ENCODE measurements at regions not wholly inside any gene's neighbourhood (a gene's known extent, or its start where the extent isn't known, plus 50 kb on each side); places are given as distances from the start of the nearest gene placed in this dataset.

DNA sequence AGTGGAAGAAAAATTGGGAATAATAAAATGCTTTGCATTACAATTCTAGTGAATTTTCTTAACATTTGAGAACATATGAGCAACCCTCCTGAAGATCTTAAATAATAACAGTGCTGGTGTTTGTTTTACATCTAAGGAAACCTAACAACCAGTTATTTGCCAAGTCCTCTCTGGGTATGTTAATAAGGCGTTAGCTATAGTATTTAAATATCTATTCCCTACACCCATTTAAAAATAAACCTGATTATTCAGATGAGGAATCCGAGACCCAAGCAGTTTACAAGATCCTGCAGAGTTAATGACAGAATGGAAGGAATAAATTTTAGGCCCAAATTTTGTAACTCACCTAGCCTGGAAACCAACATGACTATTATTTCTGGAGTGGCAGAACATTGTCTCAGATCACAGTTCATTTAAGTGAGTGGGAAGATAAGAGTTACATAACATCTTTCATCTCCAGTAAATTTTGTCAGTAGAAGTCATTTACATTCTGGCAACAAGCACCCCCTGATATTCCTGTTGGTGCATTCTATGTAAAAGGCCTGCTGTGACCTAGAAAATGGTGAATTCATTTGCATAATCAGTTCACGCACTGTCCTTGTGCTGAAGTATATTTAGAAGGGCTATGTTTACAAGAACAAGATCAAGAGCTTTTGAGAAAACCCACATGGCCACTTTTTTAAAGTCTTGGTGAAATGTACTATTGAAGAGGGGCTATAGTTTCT, 148.2 kb downstream of the COX7C start:
- no peak for DNase-seq
- WGBS, 2 donors = 48 to 58% methylated on average over 3 of the region's 3 CpGs
- H3K4me1 ChIP-seq = no peaks in the 10 kb centered on the region
- H3K36me3 ChIP-seq = no peaks in the 10 kb centered on the region
- no peaks in the 10 kb centered on the region for H3K9me3 ChIP-seq
- H3K27ac ChIP-seq = no peak overlapping the region
- H3K27me3 ChIP-seq = no peaks in the 10 kb centered on the region
- TF ChIP-seq POLR2A (IDR thresholded peaks at IDR 0.05) = no peak
- TF ChIP-seq, protein P1, sequence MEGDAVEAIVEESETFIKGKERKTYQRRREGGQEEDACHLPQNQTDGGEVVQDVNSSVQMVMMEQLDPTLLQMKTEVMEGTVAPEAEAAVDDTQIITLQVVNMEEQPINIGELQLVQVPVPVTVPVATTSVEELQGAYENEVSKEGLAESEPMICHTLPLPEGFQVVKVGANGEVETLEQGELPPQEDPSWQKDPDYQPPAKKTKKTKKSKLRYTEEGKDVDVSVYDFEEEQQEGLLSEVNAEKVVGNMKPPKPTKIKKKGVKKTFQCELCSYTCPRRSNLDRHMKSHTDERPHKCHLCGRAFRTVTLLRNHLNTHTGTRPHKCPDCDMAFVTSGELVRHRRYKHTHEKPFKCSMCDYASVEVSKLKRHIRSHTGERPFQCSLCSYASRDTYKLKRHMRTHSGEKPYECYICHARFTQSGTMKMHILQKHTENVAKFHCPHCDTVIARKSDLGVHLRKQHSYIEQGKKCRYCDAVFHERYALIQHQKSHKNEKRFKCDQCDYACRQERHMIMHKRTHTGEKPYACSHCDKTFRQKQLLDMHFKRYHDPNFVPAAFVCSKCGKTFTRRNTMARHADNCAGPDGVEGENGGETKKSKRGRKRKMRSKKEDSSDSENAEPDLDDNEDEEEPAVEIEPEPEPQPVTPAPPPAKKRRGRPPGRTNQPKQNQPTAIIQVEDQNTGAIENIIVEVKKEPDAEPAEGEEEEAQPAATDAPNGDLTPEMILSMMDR (IDR thresholded peaks at IDR 0.05) = no peak
- no peak overlapping the region for H3K4me3 ChIP-seq (replicated peaks in 1 of 3)
- intact Hi-C loops (cut with DNase I) = no loop called here

DNA sequence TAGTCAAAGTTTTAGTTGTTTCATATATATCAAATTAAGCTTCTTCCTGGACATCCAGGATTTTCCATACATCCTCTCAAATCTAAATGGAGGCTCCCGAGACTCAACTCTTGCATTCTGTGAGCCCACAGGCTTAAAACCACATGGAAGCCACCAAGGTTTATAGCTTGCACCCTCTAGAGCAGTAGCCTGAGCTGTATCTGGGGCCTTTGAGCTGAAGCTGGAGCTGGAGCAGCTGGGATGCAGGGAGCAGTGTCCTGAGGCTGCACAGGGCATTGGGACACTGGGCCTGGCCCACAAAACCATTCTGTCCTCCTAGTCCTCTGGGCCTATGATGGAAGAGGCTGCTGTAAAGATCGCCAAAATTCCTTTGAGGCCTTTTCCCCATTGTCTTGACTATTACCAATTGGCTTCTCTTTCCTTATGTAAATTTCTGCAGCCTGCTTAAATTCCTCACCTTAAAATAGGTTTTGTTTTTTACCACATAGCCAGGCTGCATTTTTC, 151.0 kb downstream of the COX7C start:
- H3K4me1 ChIP-seq = no peaks in the 10 kb centered on the region
- intact Hi-C loops (cut with DNase I) = no loop called here

DNA sequence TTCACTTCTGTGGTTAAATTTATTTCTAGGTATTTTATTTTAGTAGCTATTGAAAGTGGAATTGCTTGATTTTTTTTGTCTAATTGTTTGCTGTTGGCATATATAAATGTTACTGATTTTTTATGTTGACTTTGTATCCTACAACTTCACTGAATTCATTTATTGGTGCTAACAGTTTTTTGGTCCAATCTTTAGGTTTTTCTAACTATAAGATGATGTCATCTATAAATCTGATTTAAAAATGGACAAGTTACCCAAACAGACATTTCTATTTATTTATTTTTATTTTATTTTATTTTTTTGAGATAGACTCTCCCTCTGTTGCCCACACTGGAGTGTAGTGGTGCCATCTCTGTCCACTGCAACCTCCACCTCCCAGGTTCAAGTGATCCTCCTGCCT, 162.3 kb downstream of the COX7C start:
- no peak overlapping the region for H3K27ac ChIP-seq
- no peaks in the 10 kb centered on the region for H3K36me3 ChIP-seq
- H3K9me3 ChIP-seq = no peaks in the 10 kb centered on the region
- no peak for DNase-seq
- no peak overlapping the region for H3K4me3 ChIP-seq (replicated peaks in 1 of 3)
- TF ChIP-seq, protein P1 (IDR thresholded peaks at IDR 0.05) = no peak
- TF ChIP-seq POLR2A (IDR thresholded peaks at IDR 0.05) = no peak
- no peaks in the 10 kb centered on the region for H3K4me1 ChIP-seq
- intact Hi-C loops (cut with DNase I) = no loop called here
- H3K27me3 ChIP-seq = no peaks in the 10 kb centered on the region

More for the DNA sequence above, 151.0 kb downstream of the COX7C start:
- TF ChIP-seq POLR2A (IDR thresholded peaks at IDR 0.05) = no peak
- TF ChIP-seq, protein P1 (IDR thresholded peaks at IDR 0.05) = no peak
- no peak for DNase-seq
- Histone ChIP-seq H3K9me3 (no peaks in the 10 kb centered on the region), H3K27ac (no peak overlapping the region), H3K4me3 (replicated peaks in 1 of 3) (no peak overlapping the region), H3K36me3 (no peaks in the 10 kb centered on the region), H3K27me3 (no peaks in the 10 kb centered on the region)
- WGBS, 2 donors = 90 to 92% methylated on average over 2 of the region's 2 CpGs

- 50 to 74% methylated on average over 2 of the region's 2 CpGs for WGBS, 2 donors
- H3K9me3 ChIP-seq = no peaks in the 10 kb centered on the region
- H3K4me3 ChIP-seq (replicated peaks in 1 of 3) = no peak overlapping the region
- H3K4me1 ChIP-seq = no peaks in the 10 kb centered on the region
- no peaks in the 10 kb centered on the region for H3K27me3 ChIP-seq
- no peaks in the 10 kb centered on the region for H3K36me3 ChIP-seq
- no peak overlapping the region for H3K27ac ChIP-seq
- TF ChIP-seq, protein P1 (IDR thresholded peaks at IDR 0.05) = no peak
- no peak for TF ChIP-seq POLR2A (IDR thresholded peaks at IDR 0.05)
- no peak for DNase-seq
- intact Hi-C loops (cut with DNase I) = no loop called here
These were observed 169.2 kb downstream of the COX7C start for GRCh38 chr5:86786955-86787354.

- Histone ChIP-seq H3K27me3 (no peaks in the 10 kb centered on the region), H3K27ac (no peak overlapping the region), H3K9me3 (no peaks in the 10 kb centered on the region), H3K4me3 (replicated peaks in 1 of 3) (no peak overlapping the region), H3K36me3 (no peaks in the 10 kb centered on the region), H3K4me1 (no peaks in the 10 kb centered on the region)
- DNase-seq = no peak
- WGBS, 2 donors = 72 to 80% methylated on average over 3 of the region's 3 CpGs
- intact Hi-C loops (cut with DNase I) = no loop called here
- no peak for TF ChIP-seq POLR2A (IDR thresholded peaks at IDR 0.05)
- TF ChIP-seq, protein P1 (IDR thresholded peaks at IDR 0.05) = no peak
These were observed 177.9 kb downstream of the COX7C start for GRCh38 chr5:86795659-86796058.

Measured in thyroid gland (tissue), 4 donors.